ENCODE measurements at regions not wholly inside any gene's neighbourhood (a gene's known extent, or its start where the extent isn't known, plus 50 kb on each side); places are given as distances from the start of the nearest gene placed in this dataset.

GRCh38 chr14:59125156-59125555 is 63.3 kb upstream of the DAAM1 start:
- Histone ChIP-seq H3K4me3 (ENCODE audit: low read depth, low read length, poor library complexity, severe bottlenecking) (no peak overlapping the region), H3K36me3 (ENCODE audit: insufficient read depth, low read length) (no peaks in the 10 kb centered on the region), H3K9me2 (ENCODE audit: low read depth, low read length) (no peaks in the 10 kb centered on the region), H3F3A (ENCODE audit: insufficient read depth, low read length) (no peaks in the 10 kb centered on the region), H3K4me2 (ENCODE audit: low read length) (no peak overlapping the region), H4K20me1 (ENCODE audit: insufficient read depth, low read length) (no peaks in the 10 kb centered on the region), H3K9me3 (ENCODE audit: low read length) (no peaks in the 10 kb centered on the region), H2AFZ (ENCODE audit: low read length) (no peak overlapping the region), H3K9ac (ENCODE audit: low read length) (no peak overlapping the region), H3K79me2 (ENCODE audit: insufficient read depth, low read length) (no peaks in the 10 kb centered on the region), H3K27ac (ENCODE audit: low read depth, low read length, poor library complexity, severe bottlenecking) (no peak overlapping the region), H3K27me3 (ENCODE audit: insufficient read depth, low read length) (no peaks in the 10 kb centered on the region), H3K4me1 (ENCODE audit: insufficient read depth, low read length, severe bottlenecking) (peaks cover 22% of the 10 kb centered on the region)
- TF ChIP-seq CTCF (IDR thresholded peaks at IDR 0.05; ENCODE audit: low read length) (no peak), EZH2 (IDR thresholded peaks at IDR 0.05; ENCODE audit: borderline replicate concordance, low read length) (no peak)

GRCh38 chr14:59126714-59127436 is 61.6 kb upstream of the DAAM1 start:
- H3K9me2 ChIP-seq (ENCODE audit: low read depth, low read length): no peaks in the 10 kb centered on the region
- no peak for TF ChIP-seq EZH2 (IDR thresholded peaks at IDR 0.05; ENCODE audit: borderline replicate concordance, low read length)
- TF ChIP-seq CTCF (IDR thresholded peaks at IDR 0.05; ENCODE audit: low read length): peak; percentile 91
- no peak overlapping the region for H3K4me2 ChIP-seq (ENCODE audit: low read length)
- no peaks in the 10 kb centered on the region for H3F3A ChIP-seq (ENCODE audit: insufficient read depth, low read length)
- H3K9ac ChIP-seq (ENCODE audit: low read length): no peak overlapping the region
- peaks cover 31% of the 10 kb centered on the region for H3K4me1 ChIP-seq (ENCODE audit: insufficient read depth, low read length, severe bottlenecking)
- H3K36me3 ChIP-seq (ENCODE audit: insufficient read depth, low read length): no peaks in the 10 kb centered on the region
- no peak overlapping the region for H3K4me3 ChIP-seq (ENCODE audit: low read depth, low read length, poor library complexity, severe bottlenecking)
- H3K27me3 ChIP-seq (ENCODE audit: insufficient read depth, low read length): no peaks in the 10 kb centered on the region
- no peaks in the 10 kb centered on the region for H3K79me2 ChIP-seq (ENCODE audit: insufficient read depth, low read length)
- no peaks in the 10 kb centered on the region for H3K9me3 ChIP-seq (ENCODE audit: low read length)
- H4K20me1 ChIP-seq (ENCODE audit: insufficient read depth, low read length): no peaks in the 10 kb centered on the region
- H2AFZ ChIP-seq (ENCODE audit: low read length): no peak overlapping the region
- no peak overlapping the region for H3K27ac ChIP-seq (ENCODE audit: low read depth, low read length, poor library complexity, severe bottlenecking)

GRCh38 chr14:59127437-59127732 is 61.1 kb upstream of the DAAM1 start:
- H3K4me3 ChIP-seq (ENCODE audit: low read depth, low read length, poor library complexity, severe bottlenecking): no peak overlapping the region
- no peak overlapping the region for H2AFZ ChIP-seq (ENCODE audit: low read length)

More at GRCh38 chr14:59127437-59127732, 61.1 kb upstream of the DAAM1 start:
- H3K27me3 ChIP-seq (ENCODE audit: insufficient read depth, low read length): no peaks in the 10 kb centered on the region
- no peak overlapping the region for H3K27ac ChIP-seq (ENCODE audit: low read depth, low read length, poor library complexity, severe bottlenecking)
- H3K4me1 ChIP-seq (ENCODE audit: insufficient read depth, low read length, severe bottlenecking): peaks cover 31% of the 10 kb centered on the region
- H4K20me1 ChIP-seq (ENCODE audit: insufficient read depth, low read length): no peaks in the 10 kb centered on the region
- no peak for TF ChIP-seq CTCF (IDR thresholded peaks at IDR 0.05; ENCODE audit: low read length)
- H3K9me3 ChIP-seq (ENCODE audit: low read length): no peaks in the 10 kb centered on the region
- H3K9ac ChIP-seq (ENCODE audit: low read length): no peak overlapping the region
- no peaks in the 10 kb centered on the region for H3K9me2 ChIP-seq (ENCODE audit: low read depth, low read length)
- H3K36me3 ChIP-seq (ENCODE audit: insufficient read depth, low read length): no peaks in the 10 kb centered on the region
- no peaks in the 10 kb centered on the region for H3F3A ChIP-seq (ENCODE audit: insufficient read depth, low read length)
- no peak overlapping the region for H3K4me2 ChIP-seq (ENCODE audit: low read length)
- no peaks in the 10 kb centered on the region for H3K79me2 ChIP-seq (ENCODE audit: insufficient read depth, low read length)

Data from OCI-LY1 (cell line).